DND-41 (cell line): ENCODE measurements at regions not wholly inside any gene's neighbourhood (a gene's known extent, or its start where the extent isn't known, plus 50 kb on each side); places are given as distances from the start of the nearest gene placed in this dataset.

Experiments
- CTCF ChIP-seq: IDR thresholded peaks from 2 replicates; pipeline ENCODE4 v1.5.1; 2012; ENCODE audit warnings: borderline replicate concordance, low read length, moderate library complexity, mild to moderate bottlenecking; ENCODE audit not compliant: poor library complexity, severe bottlenecking; ENCODE audit errors: extremely low read depth
- EZH2 ChIP-seq: IDR thresholded peaks from 3 replicates; pipeline ENCODE4 v1.6.1; 2012; ENCODE audit warnings: borderline replicate concordance, low read depth, mild to moderate bottlenecking, moderate library complexity, low read length, inconsistent platforms; ENCODE audit not compliant: severe bottlenecking

- no peak for TF ChIP-seq CTCF
- no peak for TF ChIP-seq EZH2
These were observed 272.4 kb upstream of the TPM1 start for GRCh38 chr15:62770111-62770660.
